ENCODE measurements at regions not wholly inside any gene's neighbourhood (a gene's known extent, or its start where the extent isn't known, plus 50 kb on each side); places are given as distances from the start of the nearest gene placed in this dataset.

DNA sequence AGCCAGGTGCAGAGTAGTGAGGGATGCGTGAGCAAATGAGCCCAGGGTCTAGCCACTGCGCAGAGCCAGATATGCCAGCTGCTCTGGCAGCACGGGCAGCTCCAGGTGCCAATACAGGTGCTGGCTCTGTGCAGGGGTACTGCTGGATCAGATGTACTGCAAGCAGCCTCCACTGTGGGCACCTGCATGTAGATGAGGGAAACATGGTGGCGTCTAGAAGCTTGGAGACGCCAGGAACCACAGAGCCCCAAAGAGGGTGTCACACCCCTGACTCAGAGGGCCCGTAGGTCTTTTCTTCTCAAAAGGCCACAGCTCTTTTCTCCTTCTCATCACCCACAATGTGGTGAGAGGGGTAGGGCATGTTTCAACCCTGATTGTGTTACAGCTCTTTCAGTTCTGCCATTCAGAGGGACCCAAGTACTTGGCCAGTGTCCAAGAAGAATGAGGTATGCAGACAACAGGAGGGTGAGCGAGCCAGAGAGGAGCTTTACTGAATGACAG lies 244.4 kb upstream of the SLITRK1 start:
- TF ChIP-seq, protein P1, sequence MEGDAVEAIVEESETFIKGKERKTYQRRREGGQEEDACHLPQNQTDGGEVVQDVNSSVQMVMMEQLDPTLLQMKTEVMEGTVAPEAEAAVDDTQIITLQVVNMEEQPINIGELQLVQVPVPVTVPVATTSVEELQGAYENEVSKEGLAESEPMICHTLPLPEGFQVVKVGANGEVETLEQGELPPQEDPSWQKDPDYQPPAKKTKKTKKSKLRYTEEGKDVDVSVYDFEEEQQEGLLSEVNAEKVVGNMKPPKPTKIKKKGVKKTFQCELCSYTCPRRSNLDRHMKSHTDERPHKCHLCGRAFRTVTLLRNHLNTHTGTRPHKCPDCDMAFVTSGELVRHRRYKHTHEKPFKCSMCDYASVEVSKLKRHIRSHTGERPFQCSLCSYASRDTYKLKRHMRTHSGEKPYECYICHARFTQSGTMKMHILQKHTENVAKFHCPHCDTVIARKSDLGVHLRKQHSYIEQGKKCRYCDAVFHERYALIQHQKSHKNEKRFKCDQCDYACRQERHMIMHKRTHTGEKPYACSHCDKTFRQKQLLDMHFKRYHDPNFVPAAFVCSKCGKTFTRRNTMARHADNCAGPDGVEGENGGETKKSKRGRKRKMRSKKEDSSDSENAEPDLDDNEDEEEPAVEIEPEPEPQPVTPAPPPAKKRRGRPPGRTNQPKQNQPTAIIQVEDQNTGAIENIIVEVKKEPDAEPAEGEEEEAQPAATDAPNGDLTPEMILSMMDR (IDR thresholded peaks at IDR 0.05) = no peak
- no peak for TF ChIP-seq POLR2A (IDR thresholded peaks at IDR 0.05)
- TF ChIP-seq EP300 (IDR thresholded peaks at IDR 0.05) = no peak
